MCF 10A (cell line): ENCODE measurements at regions not wholly inside any gene's neighbourhood (a gene's known extent, or its start where the extent isn't known, plus 50 kb on each side); places are given as distances from the start of the nearest gene placed in this dataset.

Experiments
- BruUV-seq: library from RNA; stranded (reverse); fragments of 400-500 nt; replicated peaks from 2 replicates; lab custom pipeline; 2021; lab: Mats Ljungman, UMichigan
- CTCF ChIA-PET: fragments of 300-600 bp; sonication (Branson Sonifier 250); formaldehyde crosslinking; extraction: SDS; loops from one replicate; lab custom pipeline; 2021; ENCODE audit warnings: antibody characterized with exemption, inconsistent platforms; lab: Yijun Ruan, JAX
- POLR2A ChIA-PET: fragments of 300-600, 350-650 bp; sonication (Branson Sonifier 250); formaldehyde crosslinking; extraction: SDS; loops from one replicate; lab custom pipeline; 2020; ENCODE audit warnings: antibody characterized with exemption, inconsistent platforms; lab: Yijun Ruan, JAX
- DNase-seq: peaks from one replicate; pipeline ENCODE4 v3.0.0-alpha.2; 2018; ENCODE audit not compliant: unreplicated experiment
- H3K27ac Mint-ChIP-seq: one replicate; pipeline ENCODE4 v1.8.0; 2022; ENCODE audit warnings: mild to moderate bottlenecking, low read depth, mixed read lengths; ENCODE audit not compliant: unreplicated experiment
- H3K27me3 Mint-ChIP-seq: one replicate; pipeline ENCODE4 v1.8.0; 2022; ENCODE audit warnings: mixed read lengths; ENCODE audit not compliant: insufficient read depth, unreplicated experiment
- H3K36me3 Mint-ChIP-seq: one replicate; pipeline ENCODE4 v1.8.0; 2022; ENCODE audit warnings: mild to moderate bottlenecking, moderate library complexity, mixed read lengths; ENCODE audit not compliant: insufficient read depth, unreplicated experiment
- H3K4me1 Mint-ChIP-seq: one replicate; pipeline ENCODE4 v1.8.0; 2022; ENCODE audit warnings: mixed read lengths; ENCODE audit not compliant: insufficient read depth, unreplicated experiment
- H3K4me3 Mint-ChIP-seq: one replicate; pipeline ENCODE4 v1.8.0; 2022; ENCODE audit warnings: mild to moderate bottlenecking, moderate library complexity, mixed read lengths; ENCODE audit not compliant: unreplicated experiment
- H3K9me3 Mint-ChIP-seq: one replicate; pipeline ENCODE4 v1.8.0; 2022; ENCODE audit warnings: mixed read lengths; ENCODE audit not compliant: unreplicated experiment
- intact Hi-C: fragments of 100-400 bp; cut with micrococcal nuclease; formaldehyde crosslinking; loops from 2 replicates; pipeline ENCODE4 v1.14.1; 2022
- TF ChIP-seq, protein P1 (sequence below): fragments of 200-600 bp; IDR thresholded peaks from one replicate; pipeline ENCODE4 v1.8.0; 2022; ENCODE audit warnings: antibody characterized with exemption, mild to moderate bottlenecking; ENCODE audit not compliant: unreplicated experiment

DNA sequence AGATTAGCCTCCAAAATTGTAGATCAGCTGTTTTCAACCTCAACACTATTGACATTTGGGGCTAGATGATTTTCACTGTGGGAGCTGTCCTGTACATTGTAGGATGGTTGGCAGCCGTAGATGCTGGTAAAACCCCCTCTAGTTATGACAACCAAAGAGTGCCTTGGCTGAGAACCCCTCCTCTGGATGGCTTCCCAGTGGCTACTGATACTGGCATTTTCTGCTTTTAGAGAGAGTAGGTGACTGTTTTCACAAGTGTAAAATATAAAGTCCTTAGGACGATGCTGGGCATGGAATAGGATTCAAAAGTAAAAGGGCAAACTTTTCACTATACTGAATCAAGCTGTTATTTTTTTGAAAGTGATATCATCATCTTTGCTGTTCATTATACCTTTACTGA is 1048.8 kb upstream of the EEF2KMT start:
- H3K27ac Mint-ChIP-seq = no peak overlapping the region
- no peak overlapping the region for H3K4me3 Mint-ChIP-seq
- no peaks in the 10 kb centered on the region for H3K36me3 Mint-ChIP-seq
- POLR2A ChIA-PET = no interaction called here
- H3K27me3 Mint-ChIP-seq = no peaks in the 10 kb centered on the region
- peaks cover 49% of the 10 kb centered on the region for H3K9me3 Mint-ChIP-seq
- H3K4me1 Mint-ChIP-seq = no peaks in the 10 kb centered on the region
- CTCF ChIA-PET = interaction anchor here (0.7 to 1.1 kb wide), 2 partner anchors 24 to 543 kb away, joined by 3 read pairs; no protein-coding TSS in a partner anchor
- BruUV-seq = no TSS peak
- DNase-seq = no peak
- TF ChIP-seq, protein P1, sequence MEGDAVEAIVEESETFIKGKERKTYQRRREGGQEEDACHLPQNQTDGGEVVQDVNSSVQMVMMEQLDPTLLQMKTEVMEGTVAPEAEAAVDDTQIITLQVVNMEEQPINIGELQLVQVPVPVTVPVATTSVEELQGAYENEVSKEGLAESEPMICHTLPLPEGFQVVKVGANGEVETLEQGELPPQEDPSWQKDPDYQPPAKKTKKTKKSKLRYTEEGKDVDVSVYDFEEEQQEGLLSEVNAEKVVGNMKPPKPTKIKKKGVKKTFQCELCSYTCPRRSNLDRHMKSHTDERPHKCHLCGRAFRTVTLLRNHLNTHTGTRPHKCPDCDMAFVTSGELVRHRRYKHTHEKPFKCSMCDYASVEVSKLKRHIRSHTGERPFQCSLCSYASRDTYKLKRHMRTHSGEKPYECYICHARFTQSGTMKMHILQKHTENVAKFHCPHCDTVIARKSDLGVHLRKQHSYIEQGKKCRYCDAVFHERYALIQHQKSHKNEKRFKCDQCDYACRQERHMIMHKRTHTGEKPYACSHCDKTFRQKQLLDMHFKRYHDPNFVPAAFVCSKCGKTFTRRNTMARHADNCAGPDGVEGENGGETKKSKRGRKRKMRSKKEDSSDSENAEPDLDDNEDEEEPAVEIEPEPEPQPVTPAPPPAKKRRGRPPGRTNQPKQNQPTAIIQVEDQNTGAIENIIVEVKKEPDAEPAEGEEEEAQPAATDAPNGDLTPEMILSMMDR = no peak
- intact Hi-C loops = no loop called here

DNA sequence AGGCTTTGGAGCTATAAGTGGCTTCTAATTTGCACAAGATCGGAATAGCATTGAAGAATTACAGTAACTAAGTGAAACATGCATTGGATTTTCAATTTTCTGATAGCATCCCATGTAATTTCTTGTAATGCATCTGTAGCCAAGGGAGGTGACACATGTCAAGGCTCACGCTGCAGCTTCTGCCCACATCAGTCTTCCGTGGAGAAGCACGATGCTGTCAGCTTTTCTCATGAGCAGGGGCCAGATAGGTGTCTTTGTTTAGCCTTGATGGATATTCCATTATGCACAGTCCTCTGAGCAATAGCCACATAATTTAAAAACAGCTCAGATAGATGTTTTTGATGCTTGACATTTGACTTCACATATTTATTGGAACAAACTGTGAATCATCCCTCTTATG is 1046.9 kb upstream of the EEF2KMT start:
- TF ChIP-seq, protein P1 = no peak
- ChIA-PET CTCF (no interaction called here), POLR2A (no interaction called here)
- Mint-ChIP-seq H3K27me3 (no peaks in the 10 kb centered on the region), H3K4me3 (no peak overlapping the region), H3K36me3 (no peaks in the 10 kb centered on the region), H3K27ac (no peak overlapping the region), H3K4me1 (no peaks in the 10 kb centered on the region), H3K9me3 (peaks cover 52% of the 10 kb centered on the region)
- intact Hi-C loops = no loop called here
- BruUV-seq = no TSS peak
- DNase-seq = no peak

DNA sequence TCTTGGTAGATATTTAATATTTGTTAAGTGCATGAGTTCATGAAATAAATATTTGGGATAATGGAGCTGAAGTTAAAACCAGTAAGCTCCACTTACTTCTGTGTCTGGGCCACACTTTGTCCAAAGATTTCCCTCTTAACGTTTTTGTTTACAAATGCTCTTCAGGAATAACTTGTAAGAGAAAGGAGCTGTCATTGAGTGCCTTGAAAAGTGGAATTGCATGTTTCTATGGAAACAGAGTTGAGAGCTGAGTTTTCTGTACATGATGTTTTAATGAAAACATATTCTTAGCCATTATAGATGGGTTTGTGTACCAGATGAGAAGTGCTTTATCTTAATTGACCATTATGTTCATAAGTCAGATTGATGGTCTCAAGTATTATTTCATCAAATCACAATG is 1045.4 kb upstream of the EEF2KMT start:
- no peaks in the 10 kb centered on the region for H3K4me1 Mint-ChIP-seq
- ChIA-PET POLR2A (no interaction called here), CTCF (no interaction called here)
- peaks cover 53% of the 10 kb centered on the region for H3K9me3 Mint-ChIP-seq
- no peak overlapping the region for H3K27ac Mint-ChIP-seq
- intact Hi-C loops = no loop called here
- TF ChIP-seq, protein P1 = no peak
- DNase-seq = no peak
- no peak overlapping the region for H3K4me3 Mint-ChIP-seq
- BruUV-seq = no TSS peak
- no peaks in the 10 kb centered on the region for H3K36me3 Mint-ChIP-seq
- no peaks in the 10 kb centered on the region for H3K27me3 Mint-ChIP-seq

DNA sequence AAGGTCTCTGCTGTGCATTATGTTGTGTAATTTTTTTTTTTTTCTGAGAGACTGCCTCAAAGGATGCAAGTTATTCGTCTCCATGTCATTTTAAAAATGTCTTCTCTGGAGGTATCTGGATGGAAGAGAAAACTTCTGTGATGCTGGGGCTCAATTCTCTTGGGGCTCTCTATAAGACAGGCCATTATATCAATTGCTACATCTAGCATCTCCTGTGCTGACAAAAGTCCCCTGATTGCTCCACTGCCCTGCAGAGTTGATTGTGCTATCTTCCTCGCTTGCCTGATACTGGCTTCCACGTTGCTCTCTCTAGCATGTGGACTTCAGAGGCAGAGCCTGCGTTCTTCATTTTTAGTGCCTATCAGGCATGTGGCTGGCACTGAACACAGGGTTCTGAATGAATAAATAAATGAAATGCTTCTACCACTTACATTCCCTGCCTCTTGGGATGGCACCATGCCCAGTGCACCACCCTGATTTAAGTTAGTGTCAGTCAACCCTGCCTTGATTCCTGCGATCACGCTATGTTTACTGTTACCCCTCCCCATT is 1035.5 kb upstream of the EEF2KMT start:
- TF ChIP-seq, protein P1 = no peak
- Mint-ChIP-seq H3K4me3 (no peak overlapping the region), H3K27ac (no peak overlapping the region), H3K9me3 (peaks cover 32% of the 10 kb centered on the region), H3K27me3 (no peaks in the 10 kb centered on the region), H3K4me1 (no peaks in the 10 kb centered on the region), H3K36me3 (no peaks in the 10 kb centered on the region)
- CTCF ChIA-PET = no interaction called here
- POLR2A ChIA-PET = no interaction called here
- no TSS peak for BruUV-seq
- no peak for DNase-seq
- intact Hi-C loops = no loop called here
